ENCODE measurements at regions not wholly inside any gene's neighbourhood (a gene's known extent, or its start where the extent isn't known, plus 50 kb on each side); places are given as distances from the start of the nearest gene placed in this dataset.

- in situ Hi-C loops (cut with HindIII; ENCODE audit: low sequenced_read_pairs): no loop called here
Observed at GRCh38 chr15:39447346-39447745, 133.5 kb upstream of the THBS1 start.

GRCh38 chr15:39447881-39448280 is 133.0 kb upstream of the THBS1 start:
- in situ Hi-C loops (cut with HindIII; ENCODE audit: low sequenced_read_pairs): no loop called here

GRCh38 chr15:39448409-39448808 is 132.5 kb upstream of the THBS1 start:
- in situ Hi-C loops (cut with HindIII; ENCODE audit: low sequenced_read_pairs): no loop called here

- in situ Hi-C loops (cut with HindIII; ENCODE audit: low sequenced_read_pairs): no loop called here
Observed at GRCh38 chr15:39451121-39451688, 129.7 kb upstream of the THBS1 start.

- in situ Hi-C loops (cut with HindIII; ENCODE audit: low sequenced_read_pairs): no loop called here
Observed at GRCh38 chr15:39451871-39452270, 129.0 kb upstream of the THBS1 start.

GRCh38 chr15:39453620-39454019 is 127.3 kb upstream of the THBS1 start:
- in situ Hi-C loops (cut with HindIII; ENCODE audit: low sequenced_read_pairs): no loop called here

GRCh38 chr15:39454189-39454986 is 126.5 kb upstream of the THBS1 start:
- in situ Hi-C loops (cut with HindIII; ENCODE audit: low sequenced_read_pairs): no loop called here

- in situ Hi-C loops (cut with HindIII; ENCODE audit: low sequenced_read_pairs): no loop called here
Observed at GRCh38 chr15:39455471-39455991, 125.3 kb upstream of the THBS1 start.

- in situ Hi-C loops (cut with HindIII; ENCODE audit: low sequenced_read_pairs): no loop called here
Observed at GRCh38 chr15:39456159-39456558, 124.7 kb upstream of the THBS1 start.

- in situ Hi-C loops (cut with HindIII; ENCODE audit: low sequenced_read_pairs): no loop called here
Observed at GRCh38 chr15:39456582-39457330, 124.1 kb upstream of the THBS1 start.

- in situ Hi-C loops (cut with HindIII; ENCODE audit: low sequenced_read_pairs): no loop called here
Observed at GRCh38 chr15:39458131-39458530, 122.7 kb upstream of the THBS1 start.

- in situ Hi-C loops (cut with HindIII; ENCODE audit: low sequenced_read_pairs): no loop called here
Observed at GRCh38 chr15:39459548-39459947, 121.3 kb upstream of the THBS1 start.

- in situ Hi-C loops (cut with HindIII; ENCODE audit: low sequenced_read_pairs): no loop called here
Observed at GRCh38 chr15:39460748-39461147, 120.1 kb upstream of the THBS1 start.

- in situ Hi-C loops (cut with HindIII; ENCODE audit: low sequenced_read_pairs): no loop called here
Observed at GRCh38 chr15:39461536-39462130, 119.2 kb upstream of the THBS1 start.

- in situ Hi-C loops (cut with HindIII; ENCODE audit: low sequenced_read_pairs): no loop called here
Observed at GRCh38 chr15:39462691-39463090, 118.2 kb upstream of the THBS1 start.

- in situ Hi-C loops (cut with HindIII; ENCODE audit: low sequenced_read_pairs): no loop called here
Observed at GRCh38 chr15:39465843-39466749, 114.8 kb upstream of the THBS1 start.

- in situ Hi-C loops (cut with HindIII; ENCODE audit: low sequenced_read_pairs): no loop called here
Observed at GRCh38 chr15:39466750-39467105, 114.2 kb upstream of the THBS1 start.

- in situ Hi-C loops (cut with HindIII; ENCODE audit: low sequenced_read_pairs): no loop called here
Observed at GRCh38 chr15:39468331-39468730, 112.5 kb upstream of the THBS1 start.

GRCh38 chr15:39468828-39469227 is 112.1 kb upstream of the THBS1 start:
- in situ Hi-C loops (cut with HindIII; ENCODE audit: low sequenced_read_pairs): no loop called here

- in situ Hi-C loops (cut with HindIII; ENCODE audit: low sequenced_read_pairs): no loop called here
Observed at GRCh38 chr15:39471785-39472574, 108.9 kb upstream of the THBS1 start.

All from endothelial cell of hepatic sinusoid (primary cell).